IMR-90 (cell line): ENCODE measurements at regions not wholly inside any gene's neighbourhood (a gene's known extent, or its start where the extent isn't known, plus 50 kb on each side); places are given as distances from the start of the nearest gene placed in this dataset.

ENCODE experiments used
- ATAC-seq: fragments of 200-7000 bp; cut with Tn5 transposase; 2 replicates; pipeline ENCODE4 v1.9.1; 2020; ENCODE audit warnings: low read depth, mild to moderate bottlenecking, moderate library complexity
- BruUV-seq: library from RNA; stranded (reverse); fragments of 400-500 nt; replicated peaks from 2 replicates; lab custom pipeline; 2021; lab: Mats Ljungman, UMichigan
- CTCF ChIA-PET: fragments of 300-600 bp; formaldehyde crosslinking; extraction: SDS; loops from one replicate; lab custom pipeline; 2021; ENCODE audit warnings: antibody characterized with exemption; lab: Yijun Ruan, JAX
- POLR2A ChIA-PET: fragments of 300-600 bp; sonication (Branson Sonifier 250); formaldehyde crosslinking; loops from one replicate; lab custom pipeline; 2022; ENCODE audit warnings: antibody characterized with exemption; ENCODE audit not compliant: unreplicated experiment; lab: Charles Lee
- DNase-seq: peaks from one replicate; pipeline ENCODE4 v3.0.0; 2013
- H2AFZ ChIP-seq: replicated peaks from 2 replicates; pipeline ENCODE3; 2013; ENCODE audit warnings: low read length, mild to moderate bottlenecking; ENCODE audit not compliant: poor library complexity
- H2AK5ac ChIP-seq: 2 replicates; pipeline ENCODE4 v1.6.1; 2013; ENCODE audit warnings: low read depth, low read length, inconsistent platforms
- H2AK9ac ChIP-seq: replicated peaks from 2 replicates; pipeline ENCODE3; 2013; ENCODE audit warnings: mild to moderate bottlenecking, low read depth, low read length, moderate library complexity; ENCODE audit not compliant: poor library complexity
- H2BK120ac ChIP-seq: 2 replicates; pipeline ENCODE4 v1.6.1; 2013; ENCODE audit warnings: low read depth, low read length, inconsistent platforms
- H2BK15ac ChIP-seq: 3 replicates; pipeline ENCODE4 v1.6.1; 2013; ENCODE audit warnings: low read depth, low read length, inconsistent platforms
- H2BK20ac ChIP-seq: 2 replicates; pipeline ENCODE4 v1.6.1; 2013; ENCODE audit warnings: low read depth, mild to moderate bottlenecking, inconsistent platforms, low read length, moderate library complexity
- H2BK5ac ChIP-seq: 2 replicates; pipeline ENCODE4 v1.6.1; 2013; ENCODE audit warnings: mild to moderate bottlenecking, low read depth, low read length, inconsistent platforms; ENCODE audit not compliant: poor library complexity, severe bottlenecking
- H3K14ac ChIP-seq: replicated peaks from 2 replicates; pipeline ENCODE4 v1.6.1; 2013; ENCODE audit warnings: low read depth, low read length, inconsistent platforms
- H3K18ac ChIP-seq: 2 replicates; pipeline ENCODE4 v1.6.1; 2013; ENCODE audit warnings: low read depth, low read length, control low read depth
- H3K23ac ChIP-seq: 2 replicates; pipeline ENCODE4 v1.6.1; 2013; ENCODE audit warnings: low read depth, low read length, inconsistent platforms
- H3K27ac ChIP-seq: 2 replicates; pipeline ENCODE4 v1.5.1; 2013; ENCODE audit warnings: mild to moderate bottlenecking, control low read depth, low read length; ENCODE audit not compliant: insufficient read depth
- H3K27me3 ChIP-seq: 2 replicates; pipeline ENCODE4 v1.6.1; 2013; ENCODE audit warnings: low read length; ENCODE audit not compliant: control insufficient read depth, insufficient read depth
- H3K36me3 ChIP-seq: 2 replicates; pipeline ENCODE4 v1.6.1; 2013; ENCODE audit warnings: low read length, mixed read lengths; ENCODE audit not compliant: control insufficient read depth, insufficient read depth
- H3K4ac ChIP-seq: 2 replicates; pipeline ENCODE4 v1.6.1; 2013; ENCODE audit warnings: low read depth, low read length, inconsistent platforms
- H3K4me1 ChIP-seq: 2 replicates; pipeline ENCODE4 v1.6.1; 2013; ENCODE audit warnings: low read length, mixed read lengths; ENCODE audit not compliant: control insufficient read depth, insufficient read depth
- H3K4me2 ChIP-seq: 2 replicates; pipeline ENCODE4 v1.6.1; 2013; ENCODE audit warnings: low read depth, mild to moderate bottlenecking, control low read depth, low read length, moderate library complexity
- H3K4me3 ChIP-seq: 2 replicates; pipeline ENCODE4 v1.5.1; 2013; ENCODE audit warnings: low read depth, mild to moderate bottlenecking, control low read depth, low read length, moderate library complexity; ENCODE audit not compliant: insufficient read depth
- H3K56ac ChIP-seq: 2 replicates; pipeline ENCODE4 v1.6.1; 2013; ENCODE audit warnings: low read length, inconsistent platforms; ENCODE audit not compliant: insufficient read depth; ENCODE audit errors: extremely low read depth
- H3K79me1 ChIP-seq, 2 experiments: 2 replicates each; pipeline ENCODE4 v1.6.1; 2013; ENCODE audit warnings: low read length in 2 of 2, inconsistent platforms in 1 of 2, low read depth in 1 of 2
- H3K9ac ChIP-seq: 2 replicates; pipeline ENCODE4 v1.6.1; 2013; ENCODE audit warnings: low read depth, low read length, control low read depth
- H3K9me1 ChIP-seq: 2 replicates; pipeline ENCODE4 v1.6.1; 2013; ENCODE audit warnings: low read length, inconsistent platforms; ENCODE audit not compliant: insufficient read depth
- H3K9me3 ChIP-seq: 2 replicates; pipeline ENCODE4 v1.6.1; 2013; ENCODE audit warnings: low read length; ENCODE audit not compliant: control insufficient read depth, insufficient read depth
- H4K20me1 ChIP-seq: 2 replicates; pipeline ENCODE4 v1.6.1; 2013; ENCODE audit warnings: low read length, inconsistent platforms; ENCODE audit not compliant: insufficient read depth
- H4K5ac ChIP-seq: 2 replicates; pipeline ENCODE4 v1.6.1; 2013; ENCODE audit warnings: mild to moderate bottlenecking, low read depth, low read length, control low read depth
- H4K8ac ChIP-seq, 2 experiments: 2 replicates each; pipeline ENCODE4 v1.6.1; 2013; ENCODE audit warnings: low read depth in 2 of 2, low read length in 2 of 2, control low read depth in 1 of 2, inconsistent platforms in 1 of 2
- H4K91ac ChIP-seq: 2 replicates; pipeline ENCODE4 v1.6.1; 2013; ENCODE audit warnings: low read depth, low read length, inconsistent platforms; ENCODE audit not compliant: insufficient read depth
- BHLHE40 ChIP-seq: fragments of 150-350 bp; IDR thresholded peaks from 2 replicates; pipeline ENCODE4 v1.6.1; 2016; ENCODE audit warnings: mild to moderate bottlenecking, low read depth, low read length
- CEBPB ChIP-seq: IDR thresholded peaks from 2 replicates; pipeline ENCODE4 v1.6.1; 2012; ENCODE audit warnings: low read depth, low read length, improper control_type of control experiment
- FOS ChIP-seq: fragments of 150-350 bp; IDR thresholded peaks from 2 replicates; pipeline ENCODE4 v1.6.1; 2016; ENCODE audit warnings: low read depth, low read length
- WGBS, 2 experiments: methylation state at CpG; one replicate each; pipeline versions ENCODE4 v1.1.5 to v1.1.7; 2013; ENCODE audit warnings: missing lambda C conversion rate in 2 of 2; ENCODE audit not compliant: insufficient read length in 1 of 2; ENCODE audit errors: extremely low coverage in 2 of 2; 5-methylcytosine and 5-hydroxymethylcytosine counted together
- dilution Hi-C: fragments of 300-500 bp; cut with HindIII; formaldehyde crosslinking; loops from one replicate; pipeline ENCODE4 v1.14.3; 2018; ENCODE audit warnings: low sequenced_read_pairs; ENCODE audit not compliant: unreplicated experiment
- in situ Hi-C: fragments of 300-500 bp; cut with MboI; formaldehyde crosslinking; loops from 3 replicates; pipeline ENCODE4 v1.14.3; 2019; ENCODE audit warnings: low sequenced_read_pairs, inconsistent platforms, mixed read lengths
- intact Hi-C: fragments of 100-400 bp; cut with micrococcal nuclease; formaldehyde crosslinking; loops from 2 replicates; pipeline ENCODE4 v1.10.0; 2022

GRCh38 chr18:6629635-6630140 is 99.8 kb upstream of the ARHGAP28 start:
- Histone ChIP-seq H3K4me1 (peaks cover 14% of the 10 kb centered on the region), H3K79me1 (no peaks in the 10 kb centered on the region), H3K56ac (no peak overlapping the region), H3K9ac (no peak overlapping the region; the same call in 1 of the 2 replicates), H3K4me2 (peak overlapping the region; percentile 63; the same call in 1 of the 2 replicates), H3K27me3 (no peaks in the 10 kb centered on the region; the same call in 1 of the 2 replicates), H3K36me3 (no peaks in the 10 kb centered on the region), H3K14ac (no peak overlapping the region), H2BK20ac (no peak overlapping the region), H3K18ac (no peak overlapping the region), H2AK5ac (no peak overlapping the region), H2AFZ (no peak overlapping the region), H2BK120ac (no peak overlapping the region), H3K4ac (no peak overlapping the region), H3K27ac (no peak overlapping the region), H3K4me3 (no peak overlapping the region), H4K8ac (no peak overlapping the region), H4K20me1 (no peaks in the 10 kb centered on the region), H4K5ac (no peak overlapping the region), H2BK5ac (peak overlapping the region; percentile 41), H2AK9ac (no peak overlapping the region), H3K9me3 (no peaks in the 10 kb centered on the region), H3K23ac (no peak overlapping the region), H4K91ac (no peak overlapping the region), H2BK15ac (no peak overlapping the region), H3K9me1 (peaks cover 2% of the 10 kb centered on the region; the same call in 1 of the 2 replicates)
- ATAC-seq (peak; percentile 84), DNase-seq (peak; percentile 88)
- ChIA-PET POLR2A (no interaction called here), CTCF (interaction anchor here (0.6 to 0.7 kb wide), 2 partner anchors 20 to 54 kb away, joined by 3 to 4 read pairs; no protein-coding TSS in a partner anchor)
- no TSS peak for BruUV-seq
- in situ Hi-C loops (no loop called here), dilution Hi-C loops (no loop called here), intact Hi-C loops (loop anchor here (5.0 kb wide), 4 partner anchors 67 to 243 kb away; no protein-coding TSS in a partner anchor)
- WGBS, 2 experiments = no CpG with 5 or more reads among the region's 5 CpGs
- TF ChIP-seq FOS (peak; percentile 61; the same call in 1 of the 2 replicates), BHLHE40 (no peak), CEBPB (peak; percentile 82)
